ENCODE measurements at regions not wholly inside any gene's neighbourhood (a gene's known extent, or its start where the extent isn't known, plus 50 kb on each side); places are given as distances from the start of the nearest gene placed in this dataset.

GRCh38 chr4:11611868-11612267 is 183.2 kb upstream of the HS3ST1 start:
- DNase-seq, result no peak

GRCh38 chr4:11609751-11610150 is 181.1 kb upstream of the HS3ST1 start:
- no peak for DNase-seq

GRCh38 chr4:11608992-11609391 is 180.3 kb upstream of the HS3ST1 start:
- DNase-seq, result no peak

GRCh38 chr4:11606078-11606477 is 177.4 kb upstream of the HS3ST1 start:
- no peak for DNase-seq

GRCh38 chr4:11605597-11605996 is 176.9 kb upstream of the HS3ST1 start:
- peak; percentile 2 for DNase-seq

- no peak for DNase-seq
Observed at GRCh38 chr4:11604821-11605220, 176.1 kb upstream of the HS3ST1 start.

GRCh38 chr4:11603591-11604194 is 175.0 kb upstream of the HS3ST1 start:
- no peak for DNase-seq

- no peak for DNase-seq
Observed at GRCh38 chr4:11602606-11603340, 174.1 kb upstream of the HS3ST1 start.

GRCh38 chr4:11599064-11599463 is 170.4 kb upstream of the HS3ST1 start:
- DNase-seq, result no peak

- DNase-seq, result no peak
Observed at GRCh38 chr4:11598591-11598990, 169.9 kb upstream of the HS3ST1 start.

- DNase-seq, result no peak
Observed at GRCh38 chr4:11597506-11597905, 168.8 kb upstream of the HS3ST1 start.

- DNase-seq, result no peak
Observed at GRCh38 chr4:11596989-11597388, 168.3 kb upstream of the HS3ST1 start.

GRCh38 chr4:11593576-11594116 is 165.0 kb upstream of the HS3ST1 start:
- DNase-seq, result no peak

- no peak for DNase-seq
Observed at GRCh38 chr4:11592276-11592675, 163.6 kb upstream of the HS3ST1 start.

GRCh38 chr4:11590132-11590531 is 161.4 kb upstream of the HS3ST1 start:
- DNase-seq, result no peak

- no peak for DNase-seq
Observed at GRCh38 chr4:11589676-11590075, 161.0 kb upstream of the HS3ST1 start.

- no peak for DNase-seq
Observed at GRCh38 chr4:11587797-11588196, 159.1 kb upstream of the HS3ST1 start.

GRCh38 chr4:11585506-11585905 is 156.8 kb upstream of the HS3ST1 start:
- DNase-seq, result no peak

- DNase-seq, result no peak
Observed at GRCh38 chr4:11568511-11568910, 139.8 kb upstream of the HS3ST1 start.

- no peak for DNase-seq
Observed at GRCh38 chr4:11566444-11567022, 137.8 kb upstream of the HS3ST1 start.

- no peak for DNase-seq
Observed at GRCh38 chr4:11565899-11566298, 137.2 kb upstream of the HS3ST1 start.

- no peak for DNase-seq
Observed at GRCh38 chr4:11565213-11565612, 136.5 kb upstream of the HS3ST1 start.

- DNase-seq, result no peak
Observed at GRCh38 chr4:11564021-11564420, 135.3 kb upstream of the HS3ST1 start.

GRCh38 chr4:11549525-11549924 is 120.8 kb upstream of the HS3ST1 start:
- DNase-seq, result no peak
